SK-N-SH (cell line): ENCODE measurements at regions not wholly inside any gene's neighbourhood (a gene's known extent, or its start where the extent isn't known, plus 50 kb on each side); places are given as distances from the start of the nearest gene placed in this dataset.

ENCODE experiments used
- CTCF ChIA-PET: fragments of 300-600, 350-600 bp; formaldehyde crosslinking; extraction: SDS; loops from one replicate; lab custom pipeline; 2021; lab: Yijun Ruan, JAX
- POLR2A ChIA-PET: fragments of 350-600 bp; sonication (Branson Sonifier 250); formaldehyde crosslinking; extraction: SDS; loops from one replicate; lab custom pipeline; 2020; ENCODE audit warnings: antibody characterized with exemption, inconsistent platforms; lab: Yijun Ruan, JAX
- DNase-seq: peaks from one replicate; pipeline ENCODE4 v3.0.0; 2012
- H2AFZ ChIP-seq: fragments of 200-600 bp; sonication (generic); 2 replicates; pipeline ENCODE4 v1.8.1; 2016; ENCODE audit warnings: antibody characterized with exemption, mild to moderate bottlenecking, low read depth
- H3F3A ChIP-seq: fragments of 200-600 bp; sonication (generic); replicated peaks from 2 replicates; pipeline ENCODE3; 2016; ENCODE audit warnings: antibody characterized with exemption, mild to moderate bottlenecking; ENCODE audit not compliant: insufficient read depth
- H3K27ac ChIP-seq, 2 experiments: fragments of 200-500 bp in 1 of 2; fragments of 200-600 bp in 1 of 2; sonication (Bioruptor generic) in 1 of 2; sonication (generic), shearing (Covaris generic) in 1 of 2; 2 replicates each; pipeline versions ENCODE4 v1.5.1 to v1.6.1; 2014 to 2016; ENCODE audit warnings: low read depth in 2 of 2, inconsistent platforms in 1 of 2, low read length in 1 of 2, mild to moderate bottlenecking in 1 of 2, mixed read lengths in 1 of 2
- H3K27me3 ChIP-seq: fragments of 200-600 bp; sonication (generic), shearing (Covaris generic); 2 replicates; pipeline ENCODE4 v1.6.1; 2016; ENCODE audit warnings: mixed run types; ENCODE audit not compliant: insufficient read depth
- H3K36me3 ChIP-seq, 2 experiments: fragments of 200-500 bp in 1 of 2; fragments of 200-600 bp in 1 of 2; sonication (Bioruptor generic) in 1 of 2; sonication (generic) in 1 of 2; replicated peaks in 1 of 2; 2 replicates each; pipeline versions ENCODE3 to v1.5.1; 2014 to 2016; ENCODE audit warnings: low read length in 1 of 2, mild to moderate bottlenecking in 1 of 2; ENCODE audit not compliant: insufficient read depth in 2 of 2, control insufficient read depth in 1 of 2
- H3K4me1 ChIP-seq, 2 experiments: fragments of 200-500 bp in 1 of 2; fragments of 200-600 bp in 1 of 2; sonication (Bioruptor generic) in 1 of 2; sonication (generic), shearing (Covaris generic) in 1 of 2; 2 replicates each; pipeline versions ENCODE4 v1.5.1 to v1.6.1; 2014 to 2016; ENCODE audit warnings: low read depth in 1 of 2, low read length in 1 of 2, mixed run types in 1 of 2; ENCODE audit not compliant: insufficient read depth in 2 of 2, control insufficient read depth in 1 of 2
- H3K4me2 ChIP-seq: fragments of 200-600 bp; sonication (generic), shearing (Covaris generic); 2 replicates; pipeline ENCODE4 v1.6.1; 2017; ENCODE audit warnings: mixed run types
- H3K4me3 ChIP-seq, 2 experiments: fragments of 200-500 bp in 1 of 2; fragments of 200-600 bp in 1 of 2; sonication (Bioruptor generic) in 1 of 2; sonication (generic), shearing (Covaris generic) in 1 of 2; 2 replicates each; pipeline versions ENCODE4 v1.5.1 to v1.8.1; 2014 to 2016; ENCODE audit warnings: low read depth in 2 of 2, inconsistent platforms in 1 of 2, low read length in 1 of 2, mild to moderate bottlenecking in 1 of 2, mixed read lengths in 1 of 2, moderate library complexity in 1 of 2
- H3K79me2 ChIP-seq: fragments of 200-600 bp; sonication (generic); 2 replicates; pipeline ENCODE4 v1.8.1; 2017; ENCODE audit warnings: mild to moderate bottlenecking; ENCODE audit not compliant: insufficient read depth
- H3K9ac ChIP-seq: fragments of 200-600 bp; sonication (generic); 2 replicates; pipeline ENCODE4 v1.6.1; 2017; ENCODE audit warnings: mixed run types
- H3K9me2 ChIP-seq: fragments of 200-600 bp; sonication (generic); 2 replicates; pipeline ENCODE4 v1.6.1; 2017; ENCODE audit warnings: mixed run types
- H3K9me3 ChIP-seq: fragments of 200-600 bp; sonication (generic); 2 replicates; pipeline ENCODE4 v1.6.1; 2017; ENCODE audit warnings: mixed run types, mild to moderate bottlenecking, moderate library complexity
- H4K20me1 ChIP-seq: fragments of 200-600 bp; sonication (generic); 2 replicates; pipeline ENCODE4 v1.6.1; 2017; ENCODE audit warnings: mild to moderate bottlenecking, mixed run types; ENCODE audit not compliant: insufficient read depth
- CHD2 ChIP-seq: fragments of 150-350 bp; IDR thresholded peaks from 2 replicates; pipeline ENCODE4 v1.6.1; 2018; ENCODE audit warnings: low read length; ENCODE audit not compliant: partially characterized antibody
- CTCF ChIP-seq: fragments of 200-600 bp; sonication (generic); IDR thresholded peaks from 2 replicates; pipeline ENCODE4 v1.6.1; 2017; ENCODE audit warnings: antibody characterized with exemption, mild to moderate bottlenecking, moderate library complexity
- ELF1 ChIP-seq: IDR thresholded peaks from 2 replicates; pipeline ENCODE4 v1.4.0; 2012
- FOXM1 ChIP-seq: IDR thresholded peaks from 2 replicates; pipeline ENCODE4 v1.4.0; 2012; ENCODE audit warnings: low read depth, mild to moderate bottlenecking
- IRF3 ChIP-seq: fragments of 150-350 bp; IDR thresholded peaks from 2 replicates; pipeline ENCODE4 v1.6.1; 2016; ENCODE audit warnings: mild to moderate bottlenecking, low read depth, low read length
- JUND ChIP-seq: IDR thresholded peaks from 2 replicates; pipeline ENCODE4 v1.4.0; 2012
- MAX ChIP-seq: IDR thresholded peaks from 2 replicates; pipeline ENCODE4 v1.4.0; 2012; ENCODE audit warnings: low read depth
- MXI1 ChIP-seq: IDR thresholded peaks from 2 replicates; pipeline ENCODE4 v1.6.1; 2012; ENCODE audit warnings: mild to moderate bottlenecking, low read depth, low read length, improper control_type of control experiment
- NRF1 ChIP-seq: IDR thresholded peaks from 2 replicates; pipeline ENCODE4 v1.6.1; 2012; ENCODE audit warnings: low read depth, mild to moderate bottlenecking, low read length
- POLR2AphosphoS5 ChIP-seq: IDR thresholded peaks from 2 replicates; pipeline ENCODE4 v1.6.1; 2012; ENCODE audit warnings: low read depth, low read length
- RCOR1 ChIP-seq: fragments of 150-350 bp; IDR thresholded peaks from 2 replicates; pipeline ENCODE4 v1.6.1; 2017; ENCODE audit warnings: antibody characterized with exemption, low read length
- RFX5 ChIP-seq: IDR thresholded peaks from 2 replicates; pipeline ENCODE4 v1.6.1; 2012; ENCODE audit warnings: mild to moderate bottlenecking, improper control_type of control experiment, low read length
- RXRA ChIP-seq: IDR thresholded peaks from 2 replicates; pipeline ENCODE4 v1.4.0; 2012; ENCODE audit warnings: low read depth, mild to moderate bottlenecking, borderline replicate concordance
- TAF1 ChIP-seq: IDR thresholded peaks from 2 replicates; pipeline ENCODE4 v1.6.1; 2012; ENCODE audit warnings: low read depth, mild to moderate bottlenecking, low read length, moderate library complexity, borderline replicate concordance
- TEAD4 ChIP-seq: IDR thresholded peaks from 2 replicates; pipeline ENCODE4 v1.4.0; 2012; ENCODE audit warnings: mild to moderate bottlenecking, borderline replicate concordance; ENCODE audit not compliant: insufficient read depth
- USF1 ChIP-seq: IDR thresholded peaks from 2 replicates; pipeline ENCODE4 v1.4.0; 2012; ENCODE audit warnings: low read depth, borderline replicate concordance
- YY1 ChIP-seq: IDR thresholded peaks from 2 replicates; pipeline ENCODE4 v1.4.0; 2012; ENCODE audit warnings: low read depth, mild to moderate bottlenecking
- ZBTB33 ChIP-seq: IDR thresholded peaks from 2 replicates; pipeline ENCODE4 v1.4.0; 2012; ENCODE audit warnings: low read depth, borderline replicate concordance
- WGBS: methylation state at CpG from one replicate; pipeline ENCODE4 v1.1.6; 2017; ENCODE audit warnings: low lambda C conversion rate; 5-methylcytosine and 5-hydroxymethylcytosine counted together

- Histone ChIP-seq H3K4me3 (no peak overlapping the region), H3K27me3 (no peaks in the 10 kb centered on the region), H3K9me2 (no peaks in the 10 kb centered on the region), H3K36me3 (no peaks in the 10 kb centered on the region), H3K79me2 (no peaks in the 10 kb centered on the region), H3K4me1 (no peaks in the 10 kb centered on the region), H4K20me1 (no peaks in the 10 kb centered on the region), H3K9me3 (no peaks in the 10 kb centered on the region), H3K4me2 (no peak overlapping the region), H2AFZ (no peak overlapping the region), H3F3A (no peaks in the 10 kb centered on the region), H3K9ac (no peak overlapping the region), H3K27ac (no peak overlapping the region)
- 38% methylated on average over 5 of the region's 5 CpGs for WGBS
- no peak for DNase-seq
- CTCF ChIA-PET, result no interaction called here
- no peak for TF ChIP-seq JUND
- POLR2A ChIA-PET, result no interaction called here
Measured at GRCh38 chr9:80407220-80407619, 835.5 kb downstream of the TLE4 start.

GRCh38 chr9:80401243-80401642 is 829.5 kb downstream of the TLE4 start:
- H3K27ac ChIP-seq, result no peak overlapping the region
- H3K79me2 ChIP-seq, result no peaks in the 10 kb centered on the region
- CTCF ChIA-PET, result no interaction called here
- no peaks in the 10 kb centered on the region for H4K20me1 ChIP-seq
- H3K27me3 ChIP-seq, result no peaks in the 10 kb centered on the region
- TF ChIP-seq POLR2AphosphoS5 (no peak), ELF1 (no peak), USF1 (no peak), IRF3 (no peak), MXI1 (no peak), RFX5 (no peak), NRF1 (no peak), YY1 (no peak), CHD2 (no peak), MAX (no peak), ZBTB33 (no peak), TAF1 (no peak), CTCF (no peak), RXRA (no peak), TEAD4 (no peak), RCOR1 (no peak), FOXM1 (no peak)
- TF ChIP-seq, all 33 proteins: peak for 0
- H3K4me1 ChIP-seq, result no peaks in the 10 kb centered on the region
- DNase-seq, result no peak
- no peaks in the 10 kb centered on the region for H3K9me2 ChIP-seq
- POLR2A ChIA-PET, result no interaction called here
- H3K9ac ChIP-seq, result no peak overlapping the region
- no peak overlapping the region for H3K4me2 ChIP-seq
- H3K4me3 ChIP-seq, result peak overlapping the region in 1 of 2 experiments; percentile 3; a peak in 1 of 4 replicates
- H3F3A ChIP-seq, result no peaks in the 10 kb centered on the region
- peaks cover 3% of the 10 kb centered on the region; the same call in 1 of the 2 replicates for H3K9me3 ChIP-seq
- H3K36me3 ChIP-seq, result no peaks in the 10 kb centered on the region
- 31% methylated on average over 4 of the region's 4 CpGs for WGBS
- H2AFZ ChIP-seq, result no peak overlapping the region
